Ectodermal cell (in vitro differentiated cells): ENCODE measurements at regions not wholly inside any gene's neighbourhood (a gene's known extent, or its start where the extent isn't known, plus 50 kb on each side); places are given as distances from the start of the nearest gene placed in this dataset.

Experiments used
- H3K27ac ChIP-seq: 2 replicates; pipeline ENCODE4 v1.7.0; 2013; ENCODE audit warnings: mild to moderate bottlenecking, low read depth, low read length; ENCODE audit not compliant: insufficient read depth, poor library complexity, severe bottlenecking
- H3K27me3 ChIP-seq: 2 replicates; pipeline ENCODE4 v1.7.0; 2013; ENCODE audit warnings: mild to moderate bottlenecking, low read length; ENCODE audit not compliant: insufficient read depth, control insufficient read depth, poor library complexity, severe bottlenecking
- H3K36me3 ChIP-seq: one replicate; pipeline ENCODE4 v1.7.0; 2013; ENCODE audit warnings: low read length; ENCODE audit not compliant: control insufficient read depth, insufficient read depth
- H3K4me1 ChIP-seq: one replicate; pipeline ENCODE4 v1.7.0; 2013; ENCODE audit warnings: low read length; ENCODE audit not compliant: control insufficient read depth, insufficient read depth
- H3K4me3 ChIP-seq: 2 replicates; pipeline ENCODE4 v1.7.0; 2013; ENCODE audit warnings: low read depth, low read length, control low read depth; ENCODE audit not compliant: insufficient read depth
- H3K9me3 ChIP-seq: 2 replicates; pipeline ENCODE4 v1.7.0; 2013; ENCODE audit warnings: mild to moderate bottlenecking, low read length, moderate library complexity; ENCODE audit not compliant: control insufficient read depth
- WGBS, 2 experiments: methylation state at CpG; one replicate each; pipeline ENCODE4 v1.1.7; 2013; ENCODE audit warnings: missing lambda C conversion rate in 2 of 2; 5-methylcytosine and 5-hydroxymethylcytosine counted together

GRCh38 chr22:34997633-34998299, 68.2 kb upstream of the ISX start:
- no peaks in the 10 kb centered on the region for H3K27me3 ChIP-seq
- H3K27ac ChIP-seq, result no peak overlapping the region
- H3K36me3 ChIP-seq, result no peaks in the 10 kb centered on the region
- no peaks in the 10 kb centered on the region for H3K9me3 ChIP-seq
- WGBS, 2 experiments, result 87 to 91% methylated on average over 9 of the region's 9 CpGs
- H3K4me3 ChIP-seq, result no peak overlapping the region
- H3K4me1 ChIP-seq, result peaks cover 6% of the 10 kb centered on the region

GRCh38 chr22:34998921-34999320, 67.0 kb upstream of the ISX start:
- H3K27ac ChIP-seq, result no peak overlapping the region
- no peak overlapping the region for H3K4me3 ChIP-seq
- H3K36me3 ChIP-seq, result no peaks in the 10 kb centered on the region
- WGBS, 2 experiments, result 80 to 89% methylated on average over 2 to 3 of the region's 3 CpGs
- H3K4me1 ChIP-seq, result peaks cover 6% of the 10 kb centered on the region
- no peaks in the 10 kb centered on the region for H3K27me3 ChIP-seq
- no peaks in the 10 kb centered on the region for H3K9me3 ChIP-seq

DNA sequence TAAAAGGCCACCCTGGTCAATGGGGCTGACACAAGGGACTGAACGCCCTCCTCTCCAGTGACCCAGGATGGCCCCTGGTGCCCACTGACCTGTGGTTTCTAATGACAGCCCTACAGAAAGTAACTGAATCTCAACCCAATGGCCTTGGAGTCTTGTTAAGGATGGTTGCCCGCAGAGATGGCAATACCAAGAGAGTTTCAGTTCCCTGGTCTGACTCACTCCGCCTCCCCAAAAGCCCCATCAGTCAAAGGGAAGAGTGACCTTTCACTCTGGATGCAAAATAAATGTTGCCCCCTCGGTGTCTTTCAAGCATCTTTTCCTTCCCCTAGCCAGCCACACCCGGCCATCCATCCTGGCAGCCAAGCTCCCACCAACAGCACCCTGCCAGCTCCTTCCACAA, 57.7 kb upstream of the ISX start:
- H3K27me3 ChIP-seq, result no peaks in the 10 kb centered on the region
- H3K4me1 ChIP-seq, result no peaks in the 10 kb centered on the region
- WGBS, 2 experiments, result 88 to 92% methylated on average over 5 of the region's 5 CpGs
- H3K4me3 ChIP-seq, result no peak overlapping the region
- H3K36me3 ChIP-seq, result no peaks in the 10 kb centered on the region
- H3K27ac ChIP-seq, result no peak overlapping the region
- no peaks in the 10 kb centered on the region for H3K9me3 ChIP-seq

DNA sequence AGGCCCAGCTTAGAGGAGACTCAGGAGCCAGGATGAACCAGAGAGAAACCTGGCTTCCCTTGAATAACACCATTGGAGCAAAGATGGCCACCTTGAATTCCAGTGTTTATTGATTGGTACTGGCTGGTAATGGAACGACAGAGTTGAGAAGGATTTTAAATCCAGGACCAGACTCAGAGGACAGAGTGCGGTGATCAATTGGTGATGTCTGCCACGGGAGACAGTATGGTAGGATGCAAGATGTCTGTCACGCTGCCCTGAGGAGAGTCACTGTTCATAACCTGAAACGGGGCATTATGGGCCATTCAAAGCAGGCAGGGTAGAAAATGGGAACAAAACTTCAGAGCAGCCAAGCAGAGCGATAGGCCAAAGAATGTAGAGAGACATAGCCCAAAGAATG, 55.4 kb upstream of the ISX start:
- H3K4me1 ChIP-seq, result no peaks in the 10 kb centered on the region
- 93 to 94% methylated on average over 6 of the region's 6 CpGs for WGBS, 2 experiments

GRCh38 chr22:35014812-35015211, 51.1 kb upstream of the ISX start:
- WGBS, 2 experiments, result 95 to 96% methylated on average over 9 of the region's 9 CpGs

More for the DNA sequence above, 55.4 kb upstream of the ISX start:
- Histone ChIP-seq H3K9me3 (no peaks in the 10 kb centered on the region), H3K27me3 (no peaks in the 10 kb centered on the region), H3K4me3 (no peak overlapping the region), H3K36me3 (no peaks in the 10 kb centered on the region), H3K27ac (no peak overlapping the region)

More at GRCh38 chr22:35014812-35015211, 51.1 kb upstream of the ISX start:
- Histone ChIP-seq H3K4me1 (no peaks in the 10 kb centered on the region), H3K9me3 (no peaks in the 10 kb centered on the region), H3K27me3 (no peaks in the 10 kb centered on the region), H3K27ac (no peak overlapping the region), H3K4me3 (no peak overlapping the region), H3K36me3 (no peaks in the 10 kb centered on the region)
